ENCODE measurements at regions not wholly inside any gene's neighbourhood (a gene's known extent, or its start where the extent isn't known, plus 50 kb on each side); places are given as distances from the start of the nearest gene placed in this dataset.

DNA sequence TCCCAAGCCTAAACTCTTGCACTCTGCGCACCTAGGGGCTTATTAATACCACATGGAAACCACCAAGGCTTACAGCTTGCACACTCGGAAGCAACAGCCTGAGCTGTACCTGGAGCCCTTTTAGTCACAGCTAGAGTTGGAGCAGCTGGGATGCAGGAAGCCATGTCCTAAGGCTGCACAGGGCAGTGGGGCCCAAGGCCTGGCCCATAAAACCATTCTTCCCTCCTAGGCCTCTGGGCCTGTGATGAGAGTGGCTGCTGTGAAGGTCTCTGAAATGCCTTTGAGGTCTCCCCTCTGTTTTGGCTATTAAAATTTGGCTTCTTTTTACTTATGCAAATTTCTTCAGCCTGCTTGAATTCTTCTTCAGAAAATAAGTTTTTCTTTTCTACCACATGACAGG is 383.9 kb upstream of the UBE2E2 start:
- TF ChIP-seq, protein P1, sequence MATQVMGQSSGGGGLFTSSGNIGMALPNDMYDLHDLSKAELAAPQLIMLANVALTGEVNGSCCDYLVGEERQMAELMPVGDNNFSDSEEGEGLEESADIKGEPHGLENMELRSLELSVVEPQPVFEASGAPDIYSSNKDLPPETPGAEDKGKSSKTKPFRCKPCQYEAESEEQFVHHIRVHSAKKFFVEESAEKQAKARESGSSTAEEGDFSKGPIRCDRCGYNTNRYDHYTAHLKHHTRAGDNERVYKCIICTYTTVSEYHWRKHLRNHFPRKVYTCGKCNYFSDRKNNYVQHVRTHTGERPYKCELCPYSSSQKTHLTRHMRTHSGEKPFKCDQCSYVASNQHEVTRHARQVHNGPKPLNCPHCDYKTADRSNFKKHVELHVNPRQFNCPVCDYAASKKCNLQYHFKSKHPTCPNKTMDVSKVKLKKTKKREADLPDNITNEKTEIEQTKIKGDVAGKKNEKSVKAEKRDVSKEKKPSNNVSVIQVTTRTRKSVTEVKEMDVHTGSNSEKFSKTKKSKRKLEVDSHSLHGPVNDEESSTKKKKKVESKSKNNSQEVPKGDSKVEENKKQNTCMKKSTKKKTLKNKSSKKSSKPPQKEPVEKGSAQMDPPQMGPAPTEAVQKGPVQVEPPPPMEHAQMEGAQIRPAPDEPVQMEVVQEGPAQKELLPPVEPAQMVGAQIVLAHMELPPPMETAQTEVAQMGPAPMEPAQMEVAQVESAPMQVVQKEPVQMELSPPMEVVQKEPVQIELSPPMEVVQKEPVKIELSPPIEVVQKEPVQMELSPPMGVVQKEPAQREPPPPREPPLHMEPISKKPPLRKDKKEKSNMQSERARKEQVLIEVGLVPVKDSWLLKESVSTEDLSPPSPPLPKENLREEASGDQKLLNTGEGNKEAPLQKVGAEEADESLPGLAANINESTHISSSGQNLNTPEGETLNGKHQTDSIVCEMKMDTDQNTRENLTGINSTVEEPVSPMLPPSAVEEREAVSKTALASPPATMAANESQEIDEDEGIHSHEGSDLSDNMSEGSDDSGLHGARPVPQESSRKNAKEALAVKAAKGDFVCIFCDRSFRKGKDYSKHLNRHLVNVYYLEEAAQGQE (IDR thresholded peaks at IDR 0.05; ENCODE audit: insufficient read depth in 1 of 2, low read depth in 2 of 2, low read length in 2 of 2) = no peak
- TF ChIP-seq SIN3A (IDR thresholded peaks at IDR 0.05; ENCODE audit: borderline replicate concordance, insufficient read depth, low read length) (no peak), FOXP2 (optimal IDR thresholded peaks at IDR 0.05; ENCODE audit: borderline replicate concordance, extremely low read depth, extremely low read length, insufficient read depth) (no peak), POLR2AphosphoS5 (IDR thresholded peaks at IDR 0.05; ENCODE audit: low read depth, low read length) (no peak), TAF1 (IDR thresholded peaks at IDR 0.05; ENCODE audit: borderline replicate concordance, insufficient read depth, low read length) (no peak)

DNA sequence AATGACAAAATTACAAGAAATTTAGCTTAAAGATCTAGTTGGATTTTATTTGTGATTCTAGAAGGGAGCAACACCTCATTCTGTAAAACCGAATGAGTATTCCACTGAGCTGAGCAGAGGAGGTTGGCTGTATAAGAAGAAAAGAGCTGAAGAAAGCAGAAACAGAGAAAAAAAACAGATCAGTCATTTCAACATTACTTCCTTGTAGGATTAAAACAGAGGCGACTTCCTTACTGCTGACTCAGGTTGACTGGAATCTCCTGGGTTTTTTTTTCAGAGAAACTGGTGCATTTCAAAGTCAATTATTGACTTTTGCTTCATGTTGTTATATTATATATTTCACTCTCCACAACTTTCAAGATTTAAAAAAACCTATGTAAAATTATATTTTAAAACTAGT is 368.1 kb upstream of the UBE2E2 start:
- TF ChIP-seq FOXP2 (optimal IDR thresholded peaks at IDR 0.05; ENCODE audit: borderline replicate concordance, extremely low read depth, extremely low read length, insufficient read depth) (no peak), SIN3A (IDR thresholded peaks at IDR 0.05; ENCODE audit: borderline replicate concordance, insufficient read depth, low read length) (no peak), TAF1 (IDR thresholded peaks at IDR 0.05; ENCODE audit: borderline replicate concordance, insufficient read depth, low read length) (no peak), POLR2AphosphoS5 (IDR thresholded peaks at IDR 0.05; ENCODE audit: low read depth, low read length) (no peak)
- TF ChIP-seq, protein P1 (IDR thresholded peaks at IDR 0.05; ENCODE audit: insufficient read depth in 1 of 2, low read depth in 2 of 2, low read length in 2 of 2) = no peak

DNA sequence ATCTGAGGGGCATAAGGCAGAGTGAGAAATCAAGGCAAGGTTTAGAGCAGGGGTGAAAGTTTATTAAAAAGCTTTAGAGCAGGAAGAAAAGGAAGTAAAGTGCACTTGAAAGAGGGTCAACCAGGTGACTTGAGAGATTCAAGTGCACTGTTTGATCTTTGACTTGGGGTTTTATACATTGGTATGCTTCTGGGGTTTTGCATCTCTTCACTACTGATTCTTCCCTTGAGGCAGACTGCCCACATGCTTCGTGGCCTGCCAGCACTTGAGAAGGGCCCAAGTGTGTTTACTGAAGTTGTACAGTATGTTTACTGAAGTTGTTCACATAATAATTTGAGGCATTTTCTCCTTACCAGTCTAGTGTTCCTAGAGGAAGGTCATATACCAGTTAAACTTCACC is 367.0 kb upstream of the UBE2E2 start:
- TF ChIP-seq POLR2AphosphoS5 (IDR thresholded peaks at IDR 0.05; ENCODE audit: low read depth, low read length) (no peak), SIN3A (IDR thresholded peaks at IDR 0.05; ENCODE audit: borderline replicate concordance, insufficient read depth, low read length) (no peak), TAF1 (IDR thresholded peaks at IDR 0.05; ENCODE audit: borderline replicate concordance, insufficient read depth, low read length) (no peak), FOXP2 (optimal IDR thresholded peaks at IDR 0.05; ENCODE audit: borderline replicate concordance, extremely low read depth, extremely low read length, insufficient read depth) (no peak)
- TF ChIP-seq, protein P1 (IDR thresholded peaks at IDR 0.05; ENCODE audit: insufficient read depth in 1 of 2, low read depth in 2 of 2, low read length in 2 of 2) = no peak

DNA sequence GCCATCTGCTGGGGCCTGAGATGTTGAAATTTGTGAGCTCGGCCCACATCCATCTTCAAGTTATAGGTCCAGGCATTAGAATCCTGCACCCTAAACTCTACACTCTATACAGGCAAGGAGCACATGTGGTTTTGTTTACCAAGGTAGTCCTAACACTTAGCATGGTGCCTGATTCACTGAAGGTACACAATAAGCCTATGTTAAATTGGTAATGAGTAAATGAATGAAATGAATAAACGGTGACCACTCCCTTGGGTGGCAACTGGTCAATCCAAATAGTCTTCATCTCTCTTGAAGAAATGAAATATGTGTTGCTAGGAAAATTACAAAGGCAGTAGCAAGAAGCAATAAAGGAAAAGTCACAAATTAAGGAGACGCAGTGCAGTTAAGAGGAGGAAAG is 359.3 kb upstream of the UBE2E2 start:
- TF ChIP-seq, protein P1 (IDR thresholded peaks at IDR 0.05; ENCODE audit: insufficient read depth in 1 of 2, low read depth in 2 of 2, low read length in 2 of 2) = no peak

DNA sequence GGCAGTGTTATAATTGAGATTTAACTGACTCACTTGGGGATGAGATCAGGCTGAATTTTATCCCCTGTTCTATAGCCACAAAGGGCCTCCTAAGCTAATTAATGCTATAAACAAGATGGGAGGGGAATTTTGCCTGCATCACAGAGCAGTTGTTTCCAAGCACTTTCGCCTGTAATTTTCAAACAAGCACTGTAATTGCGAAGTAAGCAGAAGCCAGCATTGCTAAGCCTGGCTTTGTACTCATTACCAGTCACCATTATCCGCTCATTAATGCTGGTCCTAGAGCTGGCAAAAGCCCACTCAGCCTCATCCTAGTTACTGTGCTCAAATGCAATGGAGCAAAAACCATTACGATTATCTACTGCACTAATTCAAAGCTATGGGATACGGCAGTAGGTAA is 356.6 kb upstream of the UBE2E2 start:
- no peak for TF ChIP-seq POLR2AphosphoS5 (IDR thresholded peaks at IDR 0.05; ENCODE audit: low read depth, low read length)
- TF ChIP-seq, protein P1 (IDR thresholded peaks at IDR 0.05; ENCODE audit: insufficient read depth in 1 of 2, low read depth in 2 of 2, low read length in 2 of 2) = no peak
- TF ChIP-seq TAF1 (IDR thresholded peaks at IDR 0.05; ENCODE audit: borderline replicate concordance, insufficient read depth, low read length) = no peak
- no peak for TF ChIP-seq SIN3A (IDR thresholded peaks at IDR 0.05; ENCODE audit: borderline replicate concordance, insufficient read depth, low read length)
- no peak for TF ChIP-seq FOXP2 (optimal IDR thresholded peaks at IDR 0.05; ENCODE audit: borderline replicate concordance, extremely low read depth, extremely low read length, insufficient read depth)
